Vagina (tissue), 2 donors: ENCODE measurements at regions not wholly inside any gene's neighbourhood (a gene's known extent, or its start where the extent isn't known, plus 50 kb on each side); places are given as distances from the start of the nearest gene placed in this dataset.

ENCODE experiments used
- DNase-seq, 2 donors: peaks; one replicate each; pipeline ENCODE4 v3.0.0-alpha.2; 2017; ENCODE audit errors: extremely low spot score in 2 of 2
- H3K27ac ChIP-seq: fragments of 200-600 bp; sonication (generic); one replicate; pipeline ENCODE4 v1.5.1; 2019
- H3K27me3 ChIP-seq: fragments of 200-600 bp; sonication (generic); one replicate; pipeline ENCODE4 v1.5.1; 2019
- H3K36me3 ChIP-seq, 2 donors: fragments of 200-600 bp; sonication (generic); one replicate each; pipeline ENCODE4 v1.5.1; 2017 to 2019
- H3K4me1 ChIP-seq: fragments of 200-600 bp; sonication (generic); one replicate; pipeline ENCODE4 v1.5.1; 2019
- H3K4me3 ChIP-seq, 2 donors: fragments of 200-600 bp; sonication (generic); 1 replicate in 1 of 2; 2 replicates in 1 of 2; pipeline ENCODE4 v1.5.1; 2016 to 2019
- H3K9me3 ChIP-seq: fragments of 200-600 bp; sonication (generic); one replicate; pipeline ENCODE4 v1.5.1; 2019
- CTCF ChIP-seq, 3 experiments: fragments of 450-650 bp in 2 of 3; fragments of 200-600 bp in 1 of 3; sonication (generic) in 1 of 3; IDR thresholded peaks; one replicate each; pipeline ENCODE4 v1.5.1; 2017 to 2019; ENCODE audit warnings: antibody characterized with exemption in 3 of 3, mild to moderate bottlenecking in 2 of 3, moderate library complexity in 2 of 3
- POLR2A ChIP-seq, 2 donors: fragments of 450-650 bp; IDR thresholded peaks; one replicate each; pipeline ENCODE4 v1.6.1; 2017; ENCODE audit warnings: antibody characterized with exemption in 2 of 2, mild to moderate bottlenecking in 2 of 2, moderate library complexity in 2 of 2
- POLR2AphosphoS5 ChIP-seq, 2 donors: sonication (generic); formaldehyde crosslinking; IDR thresholded peaks; one replicate each; pipeline ENCODE4 v1.9.0; 2017; ENCODE audit warnings: antibody characterized with exemption in 2 of 2, mild to moderate bottlenecking in 2 of 2, low read depth in 1 of 2; ENCODE audit not compliant: insufficient read depth in 1 of 2
- intact Hi-C: fragments of 100-400 bp; cut with DNase I; formaldehyde crosslinking; loops from one replicate; pipeline ENCODE4 v1.15.1; 2023

GRCh38 chr2:150732064-150732463 is 244.6 kb upstream of the RND3 start:
- Histone ChIP-seq H3K36me3 (no peaks in the 10 kb centered on the region), H3K9me3 (no peaks in the 10 kb centered on the region), H3K27ac (no peak overlapping the region), H3K27me3 (no peaks in the 10 kb centered on the region), H3K4me3 (no peak overlapping the region), H3K4me1 (no peaks in the 10 kb centered on the region)
- intact Hi-C loops = no loop called here
- no peak for TF ChIP-seq POLR2AphosphoS5 (IDR thresholded peaks at IDR 0.05; ENCODE audit: insufficient read depth in 1 of 2, low read depth in 1 of 2)
- no peak for TF ChIP-seq CTCF (IDR thresholded peaks at IDR 0.05)
- no peak for TF ChIP-seq POLR2A (IDR thresholded peaks at IDR 0.05)
- DNase-seq = no peak

GRCh38 chr2:150729495-150729955 is 242.1 kb upstream of the RND3 start:
- Histone ChIP-seq H3K4me3 (no peak overlapping the region), H3K4me1 (no peaks in the 10 kb centered on the region), H3K27ac (no peak overlapping the region), H3K36me3 (no peaks in the 10 kb centered on the region), H3K27me3 (no peaks in the 10 kb centered on the region), H3K9me3 (no peaks in the 10 kb centered on the region)
- intact Hi-C loops = no loop called here
- DNase-seq = no peak
- TF ChIP-seq CTCF (IDR thresholded peaks at IDR 0.05) = no peak
- TF ChIP-seq POLR2AphosphoS5 (IDR thresholded peaks at IDR 0.05; ENCODE audit: insufficient read depth in 1 of 2, low read depth in 1 of 2) = no peak
- no peak for TF ChIP-seq POLR2A (IDR thresholded peaks at IDR 0.05)

- no peaks in the 10 kb centered on the region for H3K36me3 ChIP-seq
- no peak for TF ChIP-seq POLR2A (IDR thresholded peaks at IDR 0.05)
- TF ChIP-seq POLR2AphosphoS5 (IDR thresholded peaks at IDR 0.05; ENCODE audit: insufficient read depth in 1 of 2, low read depth in 1 of 2) = no peak
- TF ChIP-seq CTCF (IDR thresholded peaks at IDR 0.05) = no peak
- DNase-seq = no peak
- no peaks in the 10 kb centered on the region for H3K9me3 ChIP-seq
- H3K4me3 ChIP-seq = no peak overlapping the region
- intact Hi-C loops = no loop called here
- H3K27me3 ChIP-seq = no peaks in the 10 kb centered on the region
- no peaks in the 10 kb centered on the region for H3K4me1 ChIP-seq
- no peak overlapping the region for H3K27ac ChIP-seq
These were observed 230.8 kb upstream of the RND3 start for GRCh38 chr2:150718280-150718679.

GRCh38 chr2:150716186-150716585 is 228.7 kb upstream of the RND3 start:
- intact Hi-C loops = no loop called here
- Histone ChIP-seq H3K9me3 (no peaks in the 10 kb centered on the region), H3K27me3 (no peaks in the 10 kb centered on the region), H3K27ac (no peak overlapping the region), H3K4me3 (no peak overlapping the region), H3K4me1 (no peaks in the 10 kb centered on the region), H3K36me3 (no peaks in the 10 kb centered on the region)
- TF ChIP-seq POLR2A (IDR thresholded peaks at IDR 0.05) = no peak
- no peak for TF ChIP-seq POLR2AphosphoS5 (IDR thresholded peaks at IDR 0.05; ENCODE audit: insufficient read depth in 1 of 2, low read depth in 1 of 2)
- no peak for TF ChIP-seq CTCF (IDR thresholded peaks at IDR 0.05)
- no peak for DNase-seq

GRCh38 chr2:150715501-150715900 is 228.0 kb upstream of the RND3 start:
- Histone ChIP-seq H3K36me3 (no peaks in the 10 kb centered on the region), H3K4me3 (no peak overlapping the region), H3K27me3 (no peaks in the 10 kb centered on the region), H3K9me3 (no peaks in the 10 kb centered on the region), H3K27ac (no peak overlapping the region), H3K4me1 (no peaks in the 10 kb centered on the region)
- TF ChIP-seq CTCF (IDR thresholded peaks at IDR 0.05) (no peak), POLR2A (IDR thresholded peaks at IDR 0.05) (no peak), POLR2AphosphoS5 (IDR thresholded peaks at IDR 0.05; ENCODE audit: insufficient read depth in 1 of 2, low read depth in 1 of 2) (no peak)
- intact Hi-C loops = no loop called here
- no peak for DNase-seq
